ENCODE measurements at regions not wholly inside any gene's neighbourhood (a gene's known extent, or its start where the extent isn't known, plus 50 kb on each side); places are given as distances from the start of the nearest gene placed in this dataset.

DNA sequence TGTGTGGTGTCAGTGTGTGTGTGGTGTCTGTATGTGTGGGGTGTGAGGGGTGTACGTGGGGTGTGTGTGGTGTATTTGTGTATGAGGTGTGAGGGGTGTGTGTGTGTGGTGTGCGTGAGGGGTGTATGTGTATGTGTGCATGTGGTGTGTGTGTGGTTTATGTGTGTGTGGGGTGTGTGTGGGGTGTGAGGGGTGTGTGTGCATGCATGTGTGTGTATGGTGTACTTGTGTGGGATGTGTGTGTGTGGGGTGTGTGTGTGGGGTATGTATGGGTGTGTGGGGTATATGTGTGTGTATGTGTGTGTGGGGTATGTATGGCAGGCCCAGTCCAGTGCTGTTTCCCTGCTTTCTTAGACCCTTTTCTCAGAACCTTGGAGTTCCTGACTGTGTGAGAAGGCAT is 83.3 kb downstream of the PTTG1 start:
- peak overlapping the region; percentile 71 to 93 (median 83) for H3K4me2 ChIP-seq
- peak overlapping the region in 3 of 11 experiments; percentile 69 to 84 (median 84); a peak in 5 of 22 replicates for H3K27ac ChIP-seq
- no peaks in the 10 kb centered on the region for H3K27me3 ChIP-seq
- no peaks in the 10 kb centered on the region for H4K20me1 ChIP-seq
- TF ChIP-seq Cebpa-rat (IDR thresholded peaks at IDR 0.05) = no peak
- peak overlapping the region in 2 of 11 experiments; percentile 46 to 67; a peak in 1 of 22 replicates for H3K9ac ChIP-seq
- no peaks in the 10 kb centered on the region for H3K36me3 ChIP-seq
- H3K4me1 ChIP-seq = peaks cover 41 to 72% (median 52%) of the 10 kb centered on the region in 10 experiments
- peaks cover 0 to 10% (median 0%) of the 10 kb centered on the region in 11 experiments; a peak in 3 of 22 replicates for H3K9me3 ChIP-seq (replicated peaks in 1 of 11)
- H3K4me3 ChIP-seq = no peak overlapping the region

DNA sequence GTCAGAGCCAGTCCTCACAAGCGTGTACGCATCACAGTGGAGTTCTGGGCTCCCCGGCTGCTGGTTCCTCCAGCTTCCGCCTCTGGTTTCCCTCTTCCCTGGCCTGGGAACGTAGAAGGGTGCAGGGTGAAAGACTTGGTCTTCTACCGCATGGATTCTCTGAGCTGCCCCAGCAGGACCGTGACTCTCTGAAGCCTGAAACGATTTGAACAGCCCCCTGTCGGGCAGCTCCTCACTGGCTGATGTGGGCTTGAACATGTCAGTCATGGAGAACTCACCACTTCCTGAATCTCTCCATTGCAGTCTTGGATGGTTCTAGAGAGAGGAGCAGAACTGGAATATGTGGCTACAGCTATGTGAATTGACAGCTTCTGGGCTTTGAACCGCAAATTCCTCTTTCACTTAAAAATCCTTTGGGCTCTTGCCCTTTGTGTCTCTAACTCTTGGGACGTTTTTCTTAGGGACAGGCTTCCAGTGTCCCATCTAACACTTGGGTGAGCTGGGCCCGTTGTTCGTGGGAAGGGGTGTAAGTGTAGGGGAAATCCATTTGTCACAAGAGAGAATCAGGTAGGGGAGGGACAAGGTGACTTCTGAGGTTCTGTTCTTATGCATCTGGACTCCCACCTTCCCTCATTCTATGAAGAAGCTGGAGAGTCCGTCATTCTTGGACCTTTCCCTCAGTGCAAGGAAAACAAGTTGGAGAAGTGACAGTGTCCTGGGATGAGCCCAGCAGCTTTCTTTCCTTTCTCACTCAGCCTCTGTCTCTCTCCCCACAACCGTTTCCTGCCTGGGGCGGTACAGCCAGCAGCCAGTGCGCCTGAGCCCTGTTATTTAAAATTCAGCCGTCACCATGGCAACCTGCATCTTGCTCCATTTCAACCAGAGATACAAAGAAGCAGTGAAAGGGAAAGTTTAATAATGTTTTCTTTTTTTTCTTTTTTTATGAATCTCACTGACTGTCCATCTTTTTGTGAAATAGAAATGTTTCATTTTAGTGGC is 84.7 kb downstream of the PTTG1 start:
- Histone ChIP-seq H3K4me1 (peaks cover 43 to 58% (median 48%) of the 10 kb centered on the region in 10 experiments), H3K4me2 (peak overlapping the region; percentile 71 to 93 (median 83)), H3K27me3 (no peaks in the 10 kb centered on the region), H3K27ac (peak overlapping the region; percentile 6 to 84 (median 58); a peak in 20 of 22 replicates), H3K36me3 (no peaks in the 10 kb centered on the region), H3K9ac (peak overlapping the region in 9 of 11 experiments; percentile 6 to 67 (median 20); a peak in 10 of 22 replicates), H3K9me3 (replicated peaks in 1 of 11) (peaks cover 0 to 10% (median 0%) of the 10 kb centered on the region in 11 experiments; a peak in 3 of 22 replicates), H4K20me1 (no peaks in the 10 kb centered on the region), H3K4me3 (peak overlapping the region in 3 of 10 experiments; percentile 17 to 25 (median 23); a peak in 4 of 20 replicates)
- no peak for TF ChIP-seq Cebpa-rat (IDR thresholded peaks at IDR 0.05)

DNA sequence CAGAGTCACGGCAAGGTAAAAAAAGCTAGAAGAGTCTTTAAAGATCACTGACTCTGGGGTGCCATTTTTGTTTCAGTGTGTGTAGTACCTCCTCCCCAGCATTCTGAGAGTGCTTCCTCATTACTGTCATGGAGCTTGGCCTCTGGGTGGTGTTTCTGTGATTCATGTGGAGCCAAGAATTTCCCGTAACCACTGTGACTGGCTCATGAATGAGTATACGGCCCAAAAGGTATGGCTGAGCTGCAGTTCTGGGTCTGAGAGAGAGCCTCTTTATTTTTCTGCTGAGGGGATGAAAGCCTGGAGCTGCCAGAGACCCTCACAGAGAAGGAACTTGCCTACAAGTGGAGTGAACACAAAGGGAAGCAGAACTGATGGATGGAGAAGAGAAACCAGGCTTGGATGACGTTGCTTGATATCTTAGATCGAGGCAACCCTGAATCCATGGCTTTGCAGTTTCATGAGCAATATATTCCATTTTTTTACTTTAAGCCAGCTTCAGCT is 85.6 kb downstream of the PTTG1 start:
- Histone ChIP-seq H3K36me3 (no peaks in the 10 kb centered on the region), H3K27me3 (no peaks in the 10 kb centered on the region), H3K4me3 (no peak overlapping the region), H3K4me1 (peaks cover 42 to 54% (median 49%) of the 10 kb centered on the region in 10 experiments), H3K27ac (peak overlapping the region in 8 of 11 experiments; percentile 11 to 84 (median 62); a peak in 13 of 22 replicates), H3K9ac (peak overlapping the region in 3 of 11 experiments; percentile 57 to 67 (median 63); a peak in 5 of 22 replicates), H3K9me3 (replicated peaks in 1 of 11) (peaks cover 0 to 10% (median 0%) of the 10 kb centered on the region in 11 experiments; a peak in 3 of 22 replicates), H3K4me2 (peak overlapping the region; percentile 71 to 93 (median 83); a peak in 21 of 22 replicates), H4K20me1 (no peaks in the 10 kb centered on the region)
- TF ChIP-seq Cebpa-rat (IDR thresholded peaks at IDR 0.05) = no peak

DNA sequence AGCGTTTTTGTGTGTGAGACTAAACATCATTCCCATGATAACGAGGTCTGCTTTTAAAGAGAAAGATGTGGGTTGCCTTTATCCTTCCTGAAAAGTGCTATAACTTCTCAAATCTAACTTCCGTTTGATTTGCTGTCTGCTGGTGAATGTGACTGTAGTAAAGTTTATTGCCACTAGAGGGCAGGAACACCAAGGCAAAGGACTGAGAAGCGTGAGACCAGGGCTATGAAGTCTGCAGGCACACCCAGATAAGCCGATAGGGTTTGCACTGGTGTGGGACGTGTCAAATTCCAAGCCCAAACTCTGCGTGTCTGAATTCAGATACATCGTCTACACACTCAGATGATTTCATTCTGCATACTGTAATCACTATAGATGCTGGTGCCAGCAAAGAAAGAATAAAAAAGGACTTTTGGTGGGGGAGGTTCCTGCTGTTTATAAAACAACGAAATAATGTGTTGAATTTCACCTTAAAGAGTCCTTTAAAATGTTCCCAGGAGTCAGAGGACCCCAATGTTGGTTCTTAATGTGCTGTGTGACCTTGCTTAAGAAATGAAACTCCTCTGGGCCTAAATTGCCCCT is 87.2 kb downstream of the PTTG1 start:
- peak overlapping the region in 2 of 11 experiments; percentile 3 to 67; a peak in 4 of 22 replicates for H3K9ac ChIP-seq
- H3K36me3 ChIP-seq = no peaks in the 10 kb centered on the region
- H3K4me3 ChIP-seq = no peak overlapping the region
- H3K27ac ChIP-seq = peak overlapping the region in 4 of 11 experiments; percentile 22 to 84 (median 76); a peak in 5 of 22 replicates
- H4K20me1 ChIP-seq = no peaks in the 10 kb centered on the region
- H3K9me3 ChIP-seq (replicated peaks in 1 of 11) = no peaks in the 10 kb centered on the region
- no peaks in the 10 kb centered on the region for H3K27me3 ChIP-seq
- peak overlapping the region; percentile 15 to 93 (median 51); a peak in 21 of 22 replicates for H3K4me2 ChIP-seq
- peaks cover 42 to 53% (median 49%) of the 10 kb centered on the region in 10 experiments for H3K4me1 ChIP-seq
- no peak for TF ChIP-seq Cebpa-rat (IDR thresholded peaks at IDR 0.05)

DNA sequence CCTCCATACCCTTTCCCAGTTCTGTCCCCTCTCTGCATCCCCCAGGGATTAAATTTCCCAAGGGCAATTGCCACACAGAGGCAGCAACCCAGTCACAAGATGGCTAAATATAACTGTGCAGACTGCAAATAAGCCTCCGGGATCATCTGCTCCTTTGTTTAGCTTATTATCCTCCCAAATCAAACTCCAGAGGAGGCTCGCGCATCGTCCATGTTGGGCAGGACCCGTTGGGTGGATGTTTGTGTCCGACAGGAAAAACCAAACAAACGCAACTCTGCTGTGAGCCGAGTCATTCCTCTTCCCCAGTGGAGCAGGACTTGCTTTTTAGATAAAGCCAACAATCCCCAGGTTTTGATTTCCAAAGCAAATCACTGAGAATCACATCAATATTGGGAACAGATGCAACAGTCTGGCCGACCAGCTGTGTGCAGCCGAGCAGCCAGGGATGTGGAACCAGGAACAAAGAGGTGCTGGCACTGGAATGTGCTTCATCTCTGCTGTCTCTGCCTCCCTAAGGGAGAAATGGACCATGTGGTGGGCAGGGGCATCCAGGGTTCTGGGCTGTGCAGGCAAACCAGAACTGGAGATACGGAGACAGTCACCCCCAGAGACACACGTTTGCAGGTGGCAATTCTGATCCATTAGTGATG is 89.8 kb downstream of the PTTG1 start:
- Histone ChIP-seq H3K27me3 (no peaks in the 10 kb centered on the region), H3K4me2 (peak overlapping the region in 8 of 11 experiments; percentile 12 to 56 (median 38); a peak in 14 of 22 replicates), H3K27ac (no peak overlapping the region), H4K20me1 (no peaks in the 10 kb centered on the region), H3K4me3 (no peak overlapping the region), H3K9ac (no peak overlapping the region), H3K4me1 (peaks cover 23 to 36% (median 30%) of the 10 kb centered on the region in 10 experiments), H3K9me3 (replicated peaks in 1 of 11) (no peaks in the 10 kb centered on the region), H3K36me3 (peaks cover 0 to 2% (median 0%) of the 10 kb centered on the region in 11 experiments; a peak in 1 of 22 replicates)
- TF ChIP-seq Cebpa-rat (IDR thresholded peaks at IDR 0.05) = no peak

Measured in BLaER1 treated with 17β-estradiol and CSF1 and Interleukin-3, amounts not matched to agents 10 nM and 100 nM (cell line).